Astrocyte (in vitro differentiated cells and primary cell): ENCODE measurements at regions not wholly inside any gene's neighbourhood (a gene's known extent, or its start where the extent isn't known, plus 50 kb on each side); places are given as distances from the start of the nearest gene placed in this dataset.

ENCODE experiments used
- DNase-seq: peaks from one replicate; pipeline ENCODE4 v3.0.0-alpha.2; 2010; ENCODE audit warnings: low read depth
- FAIRE-seq: peaks from 2 replicates; lab custom pipeline; 2011; peaks lifted over from hg19 to GRCh38; lab: Jason Lieb, UNC
- H2AFZ ChIP-seq: 2 replicates; pipeline ENCODE4 v1.6.0; 2012; ENCODE audit warnings: low read depth, low read length, inconsistent platforms
- H3K27ac ChIP-seq: 2 replicates; pipeline ENCODE4 v1.5.1; 2011; ENCODE audit warnings: low read depth, low read length, inconsistent platforms
- H3K27me3 ChIP-seq: 2 replicates; pipeline ENCODE4 v1.6.0; 2011; ENCODE audit warnings: low read length, inconsistent platforms; ENCODE audit not compliant: insufficient read depth
- H3K36me3 ChIP-seq: 2 replicates; pipeline ENCODE4 v1.5.1; 2011; ENCODE audit warnings: low read length, inconsistent platforms; ENCODE audit not compliant: insufficient read depth
- H3K4me1 ChIP-seq: 2 replicates; pipeline ENCODE4 v1.5.1; 2011; ENCODE audit warnings: low read length, inconsistent platforms; ENCODE audit not compliant: insufficient read depth
- H3K4me2 ChIP-seq: 2 replicates; pipeline ENCODE4 v1.6.0; 2012; ENCODE audit warnings: low read length, inconsistent platforms
- H3K4me3 ChIP-seq: 2 replicates; pipeline ENCODE4 v1.5.1; 2011; ENCODE audit warnings: low read depth, mild to moderate bottlenecking, low read length, inconsistent platforms; ENCODE audit not compliant: insufficient read depth
- H3K79me2 ChIP-seq: 2 replicates; pipeline ENCODE4 v1.6.0; 2012; ENCODE audit warnings: mild to moderate bottlenecking, low read length, inconsistent platforms; ENCODE audit not compliant: insufficient read depth
- H3K9ac ChIP-seq: 2 replicates; pipeline ENCODE4 v1.6.0; 2012; ENCODE audit warnings: mild to moderate bottlenecking, low read length, inconsistent platforms
- H3K9me3 ChIP-seq: 2 replicates; pipeline ENCODE4 v1.5.1; 2012; ENCODE audit warnings: low read depth, mild to moderate bottlenecking, low read length, inconsistent platforms; ENCODE audit not compliant: insufficient read depth
- H4K20me1 ChIP-seq: 2 replicates; pipeline ENCODE4 v1.6.0; 2012; ENCODE audit warnings: low read length, inconsistent platforms; ENCODE audit not compliant: insufficient read depth
- H3K27ac Mint-ChIP-seq: one replicate; pipeline ENCODE4 v1.8.0; 2021; ENCODE audit warnings: mild to moderate bottlenecking, mixed read lengths; ENCODE audit not compliant: unreplicated experiment
- H3K27me3 Mint-ChIP-seq: one replicate; pipeline ENCODE4 v1.8.0; 2021; ENCODE audit warnings: low read depth, mixed read lengths; ENCODE audit not compliant: unreplicated experiment
- H3K36me3 Mint-ChIP-seq: one replicate; pipeline ENCODE4 v1.8.0; 2021; ENCODE audit warnings: low read depth, mixed read lengths; ENCODE audit not compliant: unreplicated experiment
- H3K4me1 Mint-ChIP-seq: one replicate; pipeline ENCODE4 v1.8.0; 2021; ENCODE audit warnings: low read depth, mixed read lengths; ENCODE audit not compliant: unreplicated experiment
- H3K4me3 Mint-ChIP-seq: one replicate; pipeline ENCODE4 v1.8.0; 2021; ENCODE audit warnings: mild to moderate bottlenecking, moderate library complexity, mixed read lengths; ENCODE audit not compliant: unreplicated experiment
- H3K9me3 Mint-ChIP-seq: one replicate; pipeline ENCODE4 v1.8.0; 2021; ENCODE audit warnings: mild to moderate bottlenecking, mixed read lengths; ENCODE audit not compliant: unreplicated experiment
- CTCF ChIP-seq: IDR thresholded peaks from 2 replicates; pipeline ENCODE4 v1.5.1; 2011; ENCODE audit warnings: low read depth, mild to moderate bottlenecking, inconsistent platforms, low read length, moderate library complexity; ENCODE audit not compliant: insufficient read depth
- EZH2 ChIP-seq: IDR thresholded peaks from 2 replicates; pipeline ENCODE4 v1.6.1; 2012; ENCODE audit warnings: mild to moderate bottlenecking, low read length, inconsistent platforms; ENCODE audit not compliant: insufficient read depth

GRCh38 chr17:63066158-63066813 lies 100.3 kb downstream of the TANC2 start:
- Histone ChIP-seq H3K27ac (no peak overlapping the region), H3K4me3 (no peak overlapping the region), H3K9me3 (no peaks in the 10 kb centered on the region), H2AFZ (no peak overlapping the region), H3K4me2 (no peak overlapping the region), H3K79me2 (peaks cover 96% of the 10 kb centered on the region), H3K9ac (no peak overlapping the region), H3K36me3 (no peaks in the 10 kb centered on the region), H3K27me3 (no peaks in the 10 kb centered on the region), H4K20me1 (peaks cover 73% of the 10 kb centered on the region), H3K4me1 (no peaks in the 10 kb centered on the region)
- TF ChIP-seq EZH2: no peak
- TF ChIP-seq CTCF: no peak
- no peaks in the 10 kb centered on the region for H3K27me3 Mint-ChIP-seq
- H3K4me3 Mint-ChIP-seq: no peak overlapping the region
- no peak overlapping the region for H3K27ac Mint-ChIP-seq
- peaks cover 1% of the 10 kb centered on the region for H3K36me3 Mint-ChIP-seq
- DNase-seq (no peak), FAIRE-seq (no peak)
- no peaks in the 10 kb centered on the region for H3K9me3 Mint-ChIP-seq
- peaks cover 4% of the 10 kb centered on the region for H3K4me1 Mint-ChIP-seq

GRCh38 chr17:63069245-63069644 lies 103.2 kb downstream of the TANC2 start:
- no peaks in the 10 kb centered on the region for H3K4me1 ChIP-seq
- no peak overlapping the region for H3K4me2 ChIP-seq
- H3K36me3 Mint-ChIP-seq: peaks cover 1% of the 10 kb centered on the region
- no peaks in the 10 kb centered on the region for H3K36me3 ChIP-seq
- H3K4me3 ChIP-seq: no peak overlapping the region
- peaks cover 95% of the 10 kb centered on the region for H3K79me2 ChIP-seq
- H3K4me1 Mint-ChIP-seq: peaks cover 4% of the 10 kb centered on the region
- H3K9me3 Mint-ChIP-seq: no peaks in the 10 kb centered on the region
- no peak for TF ChIP-seq CTCF
- no peak overlapping the region for H3K27ac Mint-ChIP-seq
- no peak overlapping the region for H3K4me3 Mint-ChIP-seq
- FAIRE-seq: no peak
- no peak overlapping the region for H3K9ac ChIP-seq
- no peaks in the 10 kb centered on the region for H3K9me3 ChIP-seq
- no peak overlapping the region for H2AFZ ChIP-seq
- peaks cover 58% of the 10 kb centered on the region for H4K20me1 ChIP-seq
- no peaks in the 10 kb centered on the region for H3K27me3 Mint-ChIP-seq
- no peaks in the 10 kb centered on the region for H3K27me3 ChIP-seq
- no peak for DNase-seq
- no peak overlapping the region for H3K27ac ChIP-seq

GRCh38 chr17:63070031-63070430 lies 104.0 kb downstream of the TANC2 start:
- Histone ChIP-seq H3K4me1 (no peaks in the 10 kb centered on the region), H3K79me2 (peaks cover 87% of the 10 kb centered on the region), H3K9ac (no peak overlapping the region), H3K4me2 (no peak overlapping the region), H3K4me3 (no peak overlapping the region), H3K27ac (no peak overlapping the region), H4K20me1 (peaks cover 53% of the 10 kb centered on the region), H3K9me3 (no peaks in the 10 kb centered on the region), H2AFZ (no peak overlapping the region), H3K27me3 (no peaks in the 10 kb centered on the region), H3K36me3 (no peaks in the 10 kb centered on the region)
- Mint-ChIP-seq H3K27me3 (no peaks in the 10 kb centered on the region), H3K9me3 (no peaks in the 10 kb centered on the region), H3K4me3 (no peak overlapping the region), H3K27ac (no peak overlapping the region), H3K4me1 (peaks cover 4% of the 10 kb centered on the region), H3K36me3 (peaks cover 1% of the 10 kb centered on the region)
- TF ChIP-seq EZH2 (no peak), CTCF (no peak)
- FAIRE-seq (no peak), DNase-seq (no peak)
